Esophagus squamous epithelium (tissue), 5 donors: ENCODE measurements at regions not wholly inside any gene's neighbourhood (a gene's known extent, or its start where the extent isn't known, plus 50 kb on each side); places are given as distances from the start of the nearest gene placed in this dataset.

Source experiments
- DNase-seq: peaks from one replicate; lab custom pipeline; 2025; lab: John Stamatoyannopoulos, UW
- H3K27ac ChIP-seq, 4 donors: fragments of 200-600 bp; sonication (generic); one replicate each; pipeline ENCODE4 v1.5.1; 2016 to 2019; ENCODE audit warnings: mild to moderate bottlenecking in 1 of 4
- H3K27me3 ChIP-seq, 4 donors: fragments of 200-600 bp; sonication (generic); 1 replicate in 3 of 4; 2 replicates in 1 of 4; pipeline versions ENCODE4 v1.5.1 to v1.6.0; 2017 to 2021; ENCODE audit warnings: antibody characterized with exemption in 1 of 4
- H3K36me3 ChIP-seq, 3 donors: fragments of 200-600 bp; sonication (generic); one replicate each; pipeline ENCODE4 v1.5.1; 2016 to 2019
- H3K4me1 ChIP-seq, 3 donors: fragments of 200-600 bp; sonication (generic); one replicate each; pipeline ENCODE4 v1.5.1; 2017 to 2019
- H3K4me3 ChIP-seq, 4 donors: fragments of 200-600 bp; sonication (generic); 1 replicate in 3 of 4; 2 replicates in 1 of 4; pipeline ENCODE4 v1.5.1; 2016 to 2019; ENCODE audit warnings: mild to moderate bottlenecking in 2 of 4, moderate library complexity in 1 of 4
- H3K9me3 ChIP-seq, 3 donors: fragments of 200-600 bp; sonication (generic); one replicate each; pipeline ENCODE4 v1.5.1; 2016 to 2019
- CTCF ChIP-seq, 6 experiments: fragments of 450-650 bp in 4 of 6; fragments of 200-600 bp in 2 of 6; sonication (generic) in 2 of 6; IDR thresholded peaks; one replicate each; pipeline ENCODE4 v1.5.1; 2016 to 2019; ENCODE audit warnings: antibody characterized with exemption in 6 of 6, mild to moderate bottlenecking in 4 of 6, moderate library complexity in 4 of 6
- POLR2A ChIP-seq, 4 donors: fragments of 450-650 bp; IDR thresholded peaks; one replicate each; pipeline ENCODE4 v1.6.1; 2017; ENCODE audit warnings: antibody characterized with exemption in 4 of 4, mild to moderate bottlenecking in 4 of 4, moderate library complexity in 3 of 4
- WGBS, 2 donors: methylation state at CpG; one replicate each; pipeline ENCODE4 v1.1.5; 2018; 5-methylcytosine and 5-hydroxymethylcytosine counted together
- intact Hi-C: fragments of 100-400 bp; cut with DNase I; formaldehyde crosslinking; loops from one replicate; pipeline ENCODE4 v1.15.0; 2022
- donor health status: DM: yes; HTN: yes; CAD: no.

- H3K4me1 ChIP-seq, result no peaks in the 10 kb centered on the region
- H3K36me3 ChIP-seq, result no peaks in the 10 kb centered on the region
- H3K9me3 ChIP-seq, result no peaks in the 10 kb centered on the region
- TF ChIP-seq POLR2A (IDR thresholded peaks at IDR 0.05), result no peak
- H3K4me3 ChIP-seq, result no peak overlapping the region
- intact Hi-C loops, result no loop called here
- WGBS, 2 donors, result 19 to 46% methylated on average over 1 of the region's 1 CpG
- DNase-seq, result no peak
- no peak overlapping the region for H3K27ac ChIP-seq
- no peaks in the 10 kb centered on the region for H3K27me3 ChIP-seq
Observed at GRCh38 chr13:106390367-106390766, 145.1 kb downstream of the EFNB2 start.

GRCh38 chr13:106385654-106386053, 149.8 kb downstream of the EFNB2 start:
- TF ChIP-seq CTCF (IDR thresholded peaks at IDR 0.05) (no peak), POLR2A (IDR thresholded peaks at IDR 0.05) (no peak)
- 70 to 74% methylated on average over 6 of the region's 6 CpGs for WGBS, 2 donors
- no peak for DNase-seq
- intact Hi-C loops, result no loop called here
- H3K4me3 ChIP-seq, result no peak overlapping the region
- H3K36me3 ChIP-seq, result no peaks in the 10 kb centered on the region
- H3K4me1 ChIP-seq, result no peaks in the 10 kb centered on the region
- H3K9me3 ChIP-seq, result no peaks in the 10 kb centered on the region
- H3K27me3 ChIP-seq, result no peaks in the 10 kb centered on the region
- no peak overlapping the region for H3K27ac ChIP-seq

GRCh38 chr13:106384516-106384915, 150.9 kb downstream of the EFNB2 start:
- intact Hi-C loops, result no loop called here
- H3K4me1 ChIP-seq, result no peaks in the 10 kb centered on the region
- no peak for DNase-seq
- 77 to 100% methylated on average over 1 to 3 of the region's 4 CpGs for WGBS, 2 donors
- H3K4me3 ChIP-seq, result no peak overlapping the region
- H3K36me3 ChIP-seq, result no peaks in the 10 kb centered on the region
- no peaks in the 10 kb centered on the region for H3K9me3 ChIP-seq
- H3K27me3 ChIP-seq, result no peaks in the 10 kb centered on the region
- no peak overlapping the region for H3K27ac ChIP-seq
- TF ChIP-seq CTCF (IDR thresholded peaks at IDR 0.05) (no peak), POLR2A (IDR thresholded peaks at IDR 0.05) (no peak)

GRCh38 chr13:106383791-106384190, 151.7 kb downstream of the EFNB2 start:
- Histone ChIP-seq H3K27ac (no peak overlapping the region), H3K36me3 (no peaks in the 10 kb centered on the region), H3K4me3 (no peak overlapping the region), H3K4me1 (no peaks in the 10 kb centered on the region), H3K9me3 (no peaks in the 10 kb centered on the region), H3K27me3 (no peaks in the 10 kb centered on the region)
- no peak for TF ChIP-seq POLR2A (IDR thresholded peaks at IDR 0.05)
- no peak for TF ChIP-seq CTCF (IDR thresholded peaks at IDR 0.05)
- no peak for DNase-seq
- 88 to 96% methylated on average over 1 of the region's 1 CpG for WGBS, 2 donors
- intact Hi-C loops, result no loop called here

- Histone ChIP-seq H3K4me3 (no peak overlapping the region), H3K27me3 (no peaks in the 10 kb centered on the region), H3K36me3 (no peaks in the 10 kb centered on the region), H3K27ac (no peak overlapping the region), H3K4me1 (no peaks in the 10 kb centered on the region), H3K9me3 (no peaks in the 10 kb centered on the region)
- 73 to 80% methylated on average over 5 of the region's 5 CpGs for WGBS, 2 donors
- intact Hi-C loops, result no loop called here
- no peak for DNase-seq
- no peak for TF ChIP-seq CTCF (IDR thresholded peaks at IDR 0.05)
- no peak for TF ChIP-seq POLR2A (IDR thresholded peaks at IDR 0.05)
Observed at GRCh38 chr13:106382534-106382933, 152.9 kb downstream of the EFNB2 start.

- TF ChIP-seq CTCF (IDR thresholded peaks at IDR 0.05) (no peak), POLR2A (IDR thresholded peaks at IDR 0.05) (no peak)
Observed at GRCh38 chr13:106381091-106381490, 154.4 kb downstream of the EFNB2 start.

More at GRCh38 chr13:106381091-106381490, 154.4 kb downstream of the EFNB2 start:
- Histone ChIP-seq H3K27ac (no peak overlapping the region), H3K4me3 (no peak overlapping the region), H3K27me3 (no peaks in the 10 kb centered on the region), H3K9me3 (no peaks in the 10 kb centered on the region), H3K4me1 (no peaks in the 10 kb centered on the region), H3K36me3 (no peaks in the 10 kb centered on the region)
- 74 to 85% methylated on average over 4 of the region's 4 CpGs for WGBS, 2 donors
- intact Hi-C loops, result no loop called here
- DNase-seq, result no peak
